ENCODE measurements at regions not wholly inside any gene's neighbourhood (a gene's known extent, or its start where the extent isn't known, plus 50 kb on each side); places are given as distances from the start of the nearest gene placed in this dataset.

GRCh38 chr11:39784873-39785272, 1674.6 kb downstream of the LRRC4C start:
- H3K27me3 ChIP-seq (ENCODE audit: insufficient read depth): no peaks in the 10 kb centered on the region
- POLR2A ChIA-PET: no interaction called here
- H3F3A ChIP-seq (replicated peaks; ENCODE audit: insufficient read depth): no peaks in the 10 kb centered on the region
- no peak for DNase-seq
- H2AFZ ChIP-seq (ENCODE audit: low read depth): no peak overlapping the region
- H3K9me3 ChIP-seq: no peaks in the 10 kb centered on the region
- no peaks in the 10 kb centered on the region for H3K36me3 ChIP-seq (replicated peaks in 1 of 2; ENCODE audit: control insufficient read depth in 1 of 2, insufficient read depth in 2 of 2, low read length in 1 of 2)
- 6% methylated on average over 3 of the region's 5 CpGs for WGBS (ENCODE audit: low lambda C conversion rate)
- TF ChIP-seq, protein P1, sequence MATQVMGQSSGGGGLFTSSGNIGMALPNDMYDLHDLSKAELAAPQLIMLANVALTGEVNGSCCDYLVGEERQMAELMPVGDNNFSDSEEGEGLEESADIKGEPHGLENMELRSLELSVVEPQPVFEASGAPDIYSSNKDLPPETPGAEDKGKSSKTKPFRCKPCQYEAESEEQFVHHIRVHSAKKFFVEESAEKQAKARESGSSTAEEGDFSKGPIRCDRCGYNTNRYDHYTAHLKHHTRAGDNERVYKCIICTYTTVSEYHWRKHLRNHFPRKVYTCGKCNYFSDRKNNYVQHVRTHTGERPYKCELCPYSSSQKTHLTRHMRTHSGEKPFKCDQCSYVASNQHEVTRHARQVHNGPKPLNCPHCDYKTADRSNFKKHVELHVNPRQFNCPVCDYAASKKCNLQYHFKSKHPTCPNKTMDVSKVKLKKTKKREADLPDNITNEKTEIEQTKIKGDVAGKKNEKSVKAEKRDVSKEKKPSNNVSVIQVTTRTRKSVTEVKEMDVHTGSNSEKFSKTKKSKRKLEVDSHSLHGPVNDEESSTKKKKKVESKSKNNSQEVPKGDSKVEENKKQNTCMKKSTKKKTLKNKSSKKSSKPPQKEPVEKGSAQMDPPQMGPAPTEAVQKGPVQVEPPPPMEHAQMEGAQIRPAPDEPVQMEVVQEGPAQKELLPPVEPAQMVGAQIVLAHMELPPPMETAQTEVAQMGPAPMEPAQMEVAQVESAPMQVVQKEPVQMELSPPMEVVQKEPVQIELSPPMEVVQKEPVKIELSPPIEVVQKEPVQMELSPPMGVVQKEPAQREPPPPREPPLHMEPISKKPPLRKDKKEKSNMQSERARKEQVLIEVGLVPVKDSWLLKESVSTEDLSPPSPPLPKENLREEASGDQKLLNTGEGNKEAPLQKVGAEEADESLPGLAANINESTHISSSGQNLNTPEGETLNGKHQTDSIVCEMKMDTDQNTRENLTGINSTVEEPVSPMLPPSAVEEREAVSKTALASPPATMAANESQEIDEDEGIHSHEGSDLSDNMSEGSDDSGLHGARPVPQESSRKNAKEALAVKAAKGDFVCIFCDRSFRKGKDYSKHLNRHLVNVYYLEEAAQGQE (IDR thresholded peaks at IDR 0.05; ENCODE audit: low read depth, low read length): no peak
- TF ChIP-seq RFX5 (IDR thresholded peaks at IDR 0.05; ENCODE audit: low read length) (no peak), NFIC (IDR thresholded peaks at IDR 0.05; ENCODE audit: borderline replicate concordance) (no peak), YY1 (IDR thresholded peaks at IDR 0.05; ENCODE audit: low read depth) (no peak), EP300 (IDR thresholded peaks at IDR 0.05; ENCODE audit: borderline replicate concordance in 1 of 2, low read depth in 1 of 2, low read length in 1 of 2) (no peak), ELF1 (IDR thresholded peaks at IDR 0.05) (no peak), FOXM1 (IDR thresholded peaks at IDR 0.05; ENCODE audit: low read depth) (no peak), PBX3 (IDR thresholded peaks at IDR 0.05) (no peak)
- TF ChIP-seq, protein P2, sequence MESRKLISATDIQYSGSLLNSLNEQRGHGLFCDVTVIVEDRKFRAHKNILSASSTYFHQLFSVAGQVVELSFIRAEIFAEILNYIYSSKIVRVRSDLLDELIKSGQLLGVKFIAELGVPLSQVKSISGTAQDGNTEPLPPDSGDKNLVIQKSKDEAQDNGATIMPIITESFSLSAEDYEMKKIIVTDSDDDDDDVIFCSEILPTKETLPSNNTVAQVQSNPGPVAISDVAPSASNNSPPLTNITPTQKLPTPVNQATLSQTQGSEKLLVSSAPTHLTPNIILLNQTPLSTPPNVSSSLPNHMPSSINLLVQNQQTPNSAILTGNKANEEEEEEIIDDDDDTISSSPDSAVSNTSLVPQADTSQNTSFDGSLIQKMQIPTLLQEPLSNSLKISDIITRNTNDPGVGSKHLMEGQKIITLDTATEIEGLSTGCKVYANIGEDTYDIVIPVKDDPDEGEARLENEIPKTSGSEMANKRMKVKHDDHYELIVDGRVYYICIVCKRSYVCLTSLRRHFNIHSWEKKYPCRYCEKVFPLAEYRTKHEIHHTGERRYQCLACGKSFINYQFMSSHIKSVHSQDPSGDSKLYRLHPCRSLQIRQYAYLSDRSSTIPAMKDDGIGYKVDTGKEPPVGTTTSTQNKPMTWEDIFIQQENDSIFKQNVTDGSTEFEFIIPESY (IDR thresholded peaks at IDR 0.05; ENCODE audit: borderline replicate concordance, low read depth): no peak
- H3K4me2 ChIP-seq: no peak overlapping the region
- no peaks in the 10 kb centered on the region for H3K79me2 ChIP-seq (ENCODE audit: insufficient read depth)
- H3K9me2 ChIP-seq: no peaks in the 10 kb centered on the region
- H3K4me3 ChIP-seq (ENCODE audit: low read depth in 2 of 2, low read length in 1 of 2): no peak overlapping the region
- CTCF ChIA-PET: no interaction called here
- H3K4me1 ChIP-seq (ENCODE audit: control insufficient read depth in 1 of 2, insufficient read depth in 2 of 2, low read depth in 1 of 2, low read length in 1 of 2): no peaks in the 10 kb centered on the region
- H4K20me1 ChIP-seq (ENCODE audit: insufficient read depth): no peaks in the 10 kb centered on the region
- no peak overlapping the region for H3K27ac ChIP-seq (ENCODE audit: low read depth in 2 of 2, low read length in 1 of 2)
- H3K9ac ChIP-seq: no peak overlapping the region

GRCh38 chr11:39780131-39780530, 1679.3 kb downstream of the LRRC4C start:
- POLR2A ChIA-PET: no interaction called here
- TF ChIP-seq SMC3 (IDR thresholded peaks at IDR 0.05; ENCODE audit: low read depth, low read length): no peak
- no peak for TF ChIP-seq FOXJ3 (CRISPR knock-in tag; IDR thresholded peaks at IDR 0.05)
- no peak for TF ChIP-seq ELF1 (IDR thresholded peaks at IDR 0.05)
- no peak for TF ChIP-seq GABPA (IDR thresholded peaks at IDR 0.05; ENCODE audit: low read depth)
- TF ChIP-seq RAD21 (IDR thresholded peaks at IDR 0.05; ENCODE audit: low read length): no peak
- TF ChIP-seq, protein P2 (IDR thresholded peaks at IDR 0.05; ENCODE audit: borderline replicate concordance, low read depth): no peak
- TF ChIP-seq, protein P3, sequence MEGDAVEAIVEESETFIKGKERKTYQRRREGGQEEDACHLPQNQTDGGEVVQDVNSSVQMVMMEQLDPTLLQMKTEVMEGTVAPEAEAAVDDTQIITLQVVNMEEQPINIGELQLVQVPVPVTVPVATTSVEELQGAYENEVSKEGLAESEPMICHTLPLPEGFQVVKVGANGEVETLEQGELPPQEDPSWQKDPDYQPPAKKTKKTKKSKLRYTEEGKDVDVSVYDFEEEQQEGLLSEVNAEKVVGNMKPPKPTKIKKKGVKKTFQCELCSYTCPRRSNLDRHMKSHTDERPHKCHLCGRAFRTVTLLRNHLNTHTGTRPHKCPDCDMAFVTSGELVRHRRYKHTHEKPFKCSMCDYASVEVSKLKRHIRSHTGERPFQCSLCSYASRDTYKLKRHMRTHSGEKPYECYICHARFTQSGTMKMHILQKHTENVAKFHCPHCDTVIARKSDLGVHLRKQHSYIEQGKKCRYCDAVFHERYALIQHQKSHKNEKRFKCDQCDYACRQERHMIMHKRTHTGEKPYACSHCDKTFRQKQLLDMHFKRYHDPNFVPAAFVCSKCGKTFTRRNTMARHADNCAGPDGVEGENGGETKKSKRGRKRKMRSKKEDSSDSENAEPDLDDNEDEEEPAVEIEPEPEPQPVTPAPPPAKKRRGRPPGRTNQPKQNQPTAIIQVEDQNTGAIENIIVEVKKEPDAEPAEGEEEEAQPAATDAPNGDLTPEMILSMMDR (IDR thresholded peaks at IDR 0.05): no peak
- TF ChIP-seq NFIC (IDR thresholded peaks at IDR 0.05; ENCODE audit: borderline replicate concordance): no peak

More at GRCh38 chr11:39780131-39780530, 1679.3 kb downstream of the LRRC4C start:
- H3K27ac ChIP-seq (ENCODE audit: low read depth in 2 of 2, low read length in 1 of 2): no peak overlapping the region
- no peaks in the 10 kb centered on the region for H3F3A ChIP-seq (replicated peaks; ENCODE audit: insufficient read depth)
- DNase-seq: no peak
- H3K9ac ChIP-seq: no peak overlapping the region
- no peak overlapping the region for H2AFZ ChIP-seq (ENCODE audit: low read depth)
- CTCF ChIA-PET: interaction anchor here (0.9 kb wide), 1 partner anchor 9 kb away, joined by 3 read pairs; no protein-coding TSS in a partner anchor
- H3K9me3 ChIP-seq: no peaks in the 10 kb centered on the region
- 0% methylated on average over 3 of the region's 3 CpGs for WGBS (ENCODE audit: low lambda C conversion rate)
- H3K27me3 ChIP-seq (ENCODE audit: insufficient read depth): no peaks in the 10 kb centered on the region
- H3K36me3 ChIP-seq (replicated peaks in 1 of 2; ENCODE audit: control insufficient read depth in 1 of 2, insufficient read depth in 2 of 2, low read length in 1 of 2): no peaks in the 10 kb centered on the region
- no peaks in the 10 kb centered on the region for H3K79me2 ChIP-seq (ENCODE audit: insufficient read depth)
- H3K4me3 ChIP-seq (ENCODE audit: low read depth in 2 of 2, low read length in 1 of 2): no peak overlapping the region
- H3K4me2 ChIP-seq: no peak overlapping the region
- no peaks in the 10 kb centered on the region for H3K9me2 ChIP-seq
- H3K4me1 ChIP-seq (ENCODE audit: control insufficient read depth in 1 of 2, insufficient read depth in 2 of 2, low read depth in 1 of 2, low read length in 1 of 2): no peaks in the 10 kb centered on the region
- no peaks in the 10 kb centered on the region for H4K20me1 ChIP-seq (ENCODE audit: insufficient read depth)

Data from SK-N-SH (cell line).